WTC11 (cell line): ENCODE measurements at regions not wholly inside any gene's neighbourhood (a gene's known extent, or its start where the extent isn't known, plus 50 kb on each side); places are given as distances from the start of the nearest gene placed in this dataset.

Experiments
- ATAC-seq: fragments of 200-7000 bp; cut with Tn5 transposase; 2 replicates; pipeline ENCODE4 v1.10.0; 2021; ENCODE audit warnings: mild to moderate bottlenecking, moderate library complexity
- CTCF ChIA-PET: fragments of 300-600 bp; sonication (Branson Sonifier 250); formaldehyde crosslinking; loops from one replicate; lab custom pipeline; 2021; ENCODE audit warnings: antibody characterized with exemption; lab: Charles Lee
- POLR2A ChIA-PET: fragments of 350-600 bp; sonication (Branson Sonifier 250); formaldehyde crosslinking; loops from one replicate; lab custom pipeline; 2021; ENCODE audit warnings: antibody characterized with exemption; lab: Charles Lee
- DNase-seq: peaks from one replicate; pipeline ENCODE4 v3.0.0; 2021; ENCODE audit warnings: low spot score
- H3K27ac Mint-ChIP-seq: 2 replicates; pipeline ENCODE4 v1.8.0; 2021; ENCODE audit warnings: mixed read lengths
- H3K27me3 Mint-ChIP-seq: 2 replicates; pipeline ENCODE4 v1.8.0; 2021; ENCODE audit warnings: low read depth, mild to moderate bottlenecking, moderate library complexity, mixed read lengths
- H3K36me3 Mint-ChIP-seq: 2 replicates; pipeline ENCODE4 v1.8.0; 2021; ENCODE audit warnings: mixed read lengths
- H3K4me1 Mint-ChIP-seq: 2 replicates; pipeline ENCODE4 v1.8.0; 2022; ENCODE audit warnings: mixed read lengths
- H3K4me3 Mint-ChIP-seq: 2 replicates; pipeline ENCODE4 v1.8.0; 2021; ENCODE audit warnings: mild to moderate bottlenecking, moderate library complexity, mixed read lengths
- H3K9me3 Mint-ChIP-seq: 2 replicates; pipeline ENCODE4 v1.8.0; 2021; ENCODE audit warnings: mixed read lengths
- FOXP1 ChIP-seq: sonication (generic); formaldehyde crosslinking; IDR thresholded peaks from 2 replicates; pipeline ENCODE4 v1.8.0; 2022; ENCODE audit warnings: missing genetic modification reagents, mild to moderate bottlenecking, moderate library complexity, borderline replicate concordance
- HMGA2 ChIP-seq: fragments of 250-450 bp; sonication (Bioruptor Pico); IDR thresholded peaks from 2 replicates; pipeline ENCODE4 v1.4.0; 2021; ENCODE audit warnings: mild to moderate bottlenecking, moderate library complexity
- JAZF1 ChIP-seq: fragments of 250-450 bp; sonication (Bioruptor Pico); IDR thresholded peaks from 2 replicates; pipeline ENCODE4 v1.9.0; 2021; ENCODE audit warnings: moderate library complexity, mild to moderate bottlenecking, inconsistent platforms
- NFE2L1 ChIP-seq: sonication (generic); formaldehyde crosslinking; IDR thresholded peaks from 2 replicates; pipeline ENCODE4 v1.8.1; 2023; ENCODE audit warnings: missing genetic modification reagents
- NFYB ChIP-seq: sonication (generic); formaldehyde crosslinking; conservative IDR thresholded peaks from 2 replicates; pipeline ENCODE4 v1.8.0; 2022; ENCODE audit warnings: low read depth, missing genetic modification reagents
- SMAD3 ChIP-seq: sonication (generic); formaldehyde crosslinking; IDR thresholded peaks from 2 replicates; pipeline ENCODE4 v1.8.0; 2022; ENCODE audit warnings: missing genetic modification reagents, mild to moderate bottlenecking, borderline replicate concordance
- SP1 ChIP-seq: sonication (generic); formaldehyde crosslinking; conservative IDR thresholded peaks from 2 replicates; pipeline ENCODE4 v1.8.1; 2022; ENCODE audit warnings: missing genetic modification reagents
- TCF7 ChIP-seq: sonication (generic); formaldehyde crosslinking; IDR thresholded peaks from 2 replicates; pipeline ENCODE4 v1.8.0; 2022; ENCODE audit warnings: mild to moderate bottlenecking, low read depth, missing genetic modification reagents, moderate library complexity
- ZNF263 ChIP-seq: sonication (generic); formaldehyde crosslinking; IDR thresholded peaks from 2 replicates; pipeline ENCODE4 v1.8.1; 2022; ENCODE audit warnings: low read depth, mild to moderate bottlenecking, moderate library complexity, missing genetic modification reagents
- TF ChIP-seq, protein P1 (sequence below): fragments of 250-450 bp; sonication (Bioruptor Pico); conservative IDR thresholded peaks from 2 replicates; pipeline ENCODE4 v1.9.0; 2021; ENCODE audit warnings: mild to moderate bottlenecking
- TF ChIP-seq, protein P2 (sequence below): sonication (generic); formaldehyde crosslinking; IDR thresholded peaks from 2 replicates; pipeline ENCODE4 v1.8.0; 2022; ENCODE audit warnings: missing genetic modification reagents
- TF ChIP-seq, protein P3 (sequence below): sonication (generic); formaldehyde crosslinking; IDR thresholded peaks from 2 replicates; pipeline ENCODE4 v1.8.1; 2023; ENCODE audit warnings: mild to moderate bottlenecking, moderate library complexity, missing genetic modification reagents
- TF ChIP-seq, protein P4 (sequence below): sonication (generic); formaldehyde crosslinking; IDR thresholded peaks from 2 replicates; pipeline ENCODE4 v1.8.0; 2023; ENCODE audit warnings: missing genetic modification reagents, mild to moderate bottlenecking, borderline replicate concordance
- TF ChIP-seq, protein P5 (sequence below): sonication (generic); formaldehyde crosslinking; IDR thresholded peaks from 2 replicates; pipeline ENCODE4 v1.8.0; 2022; ENCODE audit warnings: mild to moderate bottlenecking, missing genetic modification reagents
- TF ChIP-seq, protein P6 (sequence below): sonication (generic); formaldehyde crosslinking; IDR thresholded peaks from 2 replicates; pipeline ENCODE4 v1.8.1; 2022; ENCODE audit warnings: mild to moderate bottlenecking, moderate library complexity, missing genetic modification reagents
- TF ChIP-seq, protein P7 (sequence below): fragments of 250-450 bp; sonication (Bioruptor Pico); IDR thresholded peaks from 2 replicates; pipeline ENCODE4 v1.9.0; 2021; ENCODE audit warnings: mild to moderate bottlenecking
- TF ChIP-seq, protein P8 (sequence below): sonication (generic); formaldehyde crosslinking; IDR thresholded peaks from 2 replicates; pipeline ENCODE4 v1.8.0; 2023; ENCODE audit warnings: mild to moderate bottlenecking, missing genetic modification reagents

DNA sequence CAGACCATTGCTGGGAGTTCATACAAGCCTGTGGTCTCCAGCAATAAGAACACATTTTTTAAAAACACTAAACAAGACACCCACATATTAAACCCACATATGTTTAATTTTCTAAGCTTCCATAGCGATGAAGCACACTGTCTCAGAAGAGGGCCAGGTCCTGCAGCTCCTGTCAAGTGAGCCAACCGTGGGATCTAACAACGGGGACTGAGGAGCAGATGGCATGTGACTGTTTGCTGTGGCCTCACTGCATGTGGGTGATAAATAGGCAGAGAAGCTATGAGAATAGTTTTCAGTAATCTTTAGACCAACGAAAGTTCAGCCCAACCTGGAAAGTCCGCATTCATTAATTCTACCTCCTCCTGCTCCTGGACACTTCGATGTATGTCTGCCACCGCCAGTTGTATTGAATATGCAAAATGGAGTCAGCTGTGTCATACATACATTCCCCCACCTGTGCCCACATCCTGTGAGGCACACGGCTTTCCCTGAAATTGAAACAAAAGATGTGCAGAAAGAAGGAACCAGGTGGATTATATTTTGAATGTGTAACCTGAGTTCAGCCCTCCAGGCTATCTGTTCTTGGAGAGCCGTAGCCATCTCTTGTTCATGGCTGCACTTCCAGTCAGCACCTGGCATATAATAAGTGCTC lies 88.2 kb downstream of the MIS18A start:
- H3K4me3 Mint-ChIP-seq: no peak overlapping the region
- DNase-seq: no peak
- ChIA-PET CTCF (interaction anchor here (1.3 kb wide), 1 partner anchor 95 kb away, joined by 3 read pairs; no protein-coding TSS in a partner anchor), POLR2A (no interaction called here)
- TF ChIP-seq SP1 (CRISPR knock-in tag) (no peak), TCF7 (no peak), HMGA2 (no peak), SMAD3 (no peak), NFYB (CRISPR knock-in tag) (no peak), ZNF263 (CRISPR knock-in tag) (no peak), JAZF1 (no peak), FOXP1 (no peak), NFE2L1 (CRISPR knock-in tag) (no peak)
- TF ChIP-seq, protein P1, sequence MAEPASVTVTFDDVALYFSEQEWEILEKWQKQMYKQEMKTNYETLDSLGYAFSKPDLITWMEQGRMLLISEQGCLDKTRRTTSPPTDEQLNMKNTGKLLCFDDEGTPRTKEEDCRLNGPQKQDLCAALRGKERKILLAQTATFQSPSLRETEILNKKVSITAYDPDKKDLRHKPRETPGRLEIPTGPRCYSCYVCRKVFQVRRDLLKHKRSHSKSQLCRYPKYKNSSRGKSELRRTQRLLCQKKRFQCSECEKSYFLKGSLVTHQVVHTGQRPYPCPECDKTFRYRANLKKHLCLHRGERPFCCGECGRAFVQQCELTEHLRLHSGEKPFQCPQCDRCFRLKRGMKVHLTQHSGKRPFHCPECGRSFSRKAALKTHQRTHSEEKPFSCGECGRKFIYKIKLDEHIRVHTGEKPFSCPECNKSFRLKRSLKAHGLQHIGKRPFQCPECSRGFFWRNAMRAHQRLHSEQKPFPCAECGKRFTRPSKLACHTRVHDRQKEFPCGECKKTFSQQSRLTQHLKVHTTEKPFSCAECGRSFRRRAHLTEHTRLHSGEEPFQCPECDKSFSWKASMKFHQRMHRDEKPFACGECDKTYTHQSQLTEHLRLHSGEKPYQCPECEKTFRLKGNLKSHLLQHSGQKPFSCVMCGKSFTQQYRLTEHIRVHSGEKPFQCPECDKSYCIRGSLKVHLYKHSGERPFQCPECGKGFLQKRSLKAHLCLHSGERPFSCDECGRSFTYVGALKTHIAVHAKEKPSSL: no peak
- TF ChIP-seq, protein P2, sequence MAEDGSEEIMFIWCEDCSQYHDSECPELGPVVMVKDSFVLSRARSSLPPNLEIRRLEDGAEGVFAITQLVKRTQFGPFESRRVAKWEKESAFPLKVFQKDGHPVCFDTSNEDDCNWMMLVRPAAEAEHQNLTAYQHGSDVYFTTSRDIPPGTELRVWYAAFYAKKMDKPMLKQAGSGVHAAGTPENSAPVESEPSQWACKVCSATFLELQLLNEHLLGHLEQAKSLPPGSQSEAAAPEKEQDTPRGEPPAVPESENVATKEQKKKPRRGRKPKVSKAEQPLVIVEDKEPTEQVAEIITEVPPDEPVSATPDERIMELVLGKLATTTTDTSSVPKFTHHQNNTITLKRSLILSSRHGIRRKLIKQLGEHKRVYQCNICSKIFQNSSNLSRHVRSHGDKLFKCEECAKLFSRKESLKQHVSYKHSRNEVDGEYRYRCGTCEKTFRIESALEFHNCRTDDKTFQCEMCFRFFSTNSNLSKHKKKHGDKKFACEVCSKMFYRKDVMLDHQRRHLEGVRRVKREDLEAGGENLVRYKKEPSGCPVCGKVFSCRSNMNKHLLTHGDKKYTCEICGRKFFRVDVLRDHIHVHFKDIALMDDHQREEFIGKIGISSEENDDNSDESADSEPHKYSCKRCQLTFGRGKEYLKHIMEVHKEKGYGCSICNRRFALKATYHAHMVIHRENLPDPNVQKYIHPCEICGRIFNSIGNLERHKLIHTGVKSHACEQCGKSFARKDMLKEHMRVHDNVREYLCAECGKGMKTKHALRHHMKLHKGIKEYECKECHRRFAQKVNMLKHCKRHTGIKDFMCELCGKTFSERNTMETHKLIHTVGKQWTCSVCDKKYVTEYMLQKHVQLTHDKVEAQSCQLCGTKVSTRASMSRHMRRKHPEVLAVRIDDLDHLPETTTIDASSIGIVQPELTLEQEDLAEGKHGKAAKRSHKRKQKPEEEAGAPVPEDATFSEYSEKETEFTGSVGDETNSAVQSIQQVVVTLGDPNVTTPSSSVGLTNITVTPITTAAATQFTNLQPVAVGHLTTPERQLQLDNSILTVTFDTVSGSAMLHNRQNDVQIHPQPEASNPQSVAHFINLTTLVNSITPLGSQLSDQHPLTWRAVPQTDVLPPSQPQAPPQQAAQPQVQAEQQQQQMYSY (CRISPR knock-in tag): no peak
- TF ChIP-seq, protein P3, sequence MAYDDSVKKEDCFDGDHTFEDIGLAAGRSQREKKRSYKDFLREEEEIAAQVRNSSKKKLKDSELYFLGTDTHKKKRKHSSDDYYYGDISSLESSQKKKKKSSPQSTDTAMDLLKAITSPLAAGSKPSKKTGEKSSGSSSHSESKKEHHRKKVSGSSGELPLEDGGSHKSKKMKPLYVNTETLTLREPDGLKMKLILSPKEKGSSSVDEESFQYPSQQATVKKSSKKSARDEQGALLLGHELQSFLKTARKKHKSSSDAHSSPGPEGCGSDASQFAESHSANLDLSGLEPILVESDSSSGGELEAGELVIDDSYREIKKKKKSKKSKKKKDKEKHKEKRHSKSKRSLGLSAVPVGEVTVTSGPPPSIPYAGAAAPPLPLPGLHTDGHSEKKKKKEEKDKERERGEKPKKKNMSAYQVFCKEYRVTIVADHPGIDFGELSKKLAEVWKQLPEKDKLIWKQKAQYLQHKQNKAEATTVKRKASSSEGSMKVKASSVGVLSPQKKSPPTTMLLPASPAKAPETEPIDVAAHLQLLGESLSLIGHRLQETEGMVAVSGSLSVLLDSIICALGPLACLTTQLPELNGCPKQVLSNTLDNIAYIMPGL (CRISPR knock-in tag): no peak
- TF ChIP-seq, protein P4, sequence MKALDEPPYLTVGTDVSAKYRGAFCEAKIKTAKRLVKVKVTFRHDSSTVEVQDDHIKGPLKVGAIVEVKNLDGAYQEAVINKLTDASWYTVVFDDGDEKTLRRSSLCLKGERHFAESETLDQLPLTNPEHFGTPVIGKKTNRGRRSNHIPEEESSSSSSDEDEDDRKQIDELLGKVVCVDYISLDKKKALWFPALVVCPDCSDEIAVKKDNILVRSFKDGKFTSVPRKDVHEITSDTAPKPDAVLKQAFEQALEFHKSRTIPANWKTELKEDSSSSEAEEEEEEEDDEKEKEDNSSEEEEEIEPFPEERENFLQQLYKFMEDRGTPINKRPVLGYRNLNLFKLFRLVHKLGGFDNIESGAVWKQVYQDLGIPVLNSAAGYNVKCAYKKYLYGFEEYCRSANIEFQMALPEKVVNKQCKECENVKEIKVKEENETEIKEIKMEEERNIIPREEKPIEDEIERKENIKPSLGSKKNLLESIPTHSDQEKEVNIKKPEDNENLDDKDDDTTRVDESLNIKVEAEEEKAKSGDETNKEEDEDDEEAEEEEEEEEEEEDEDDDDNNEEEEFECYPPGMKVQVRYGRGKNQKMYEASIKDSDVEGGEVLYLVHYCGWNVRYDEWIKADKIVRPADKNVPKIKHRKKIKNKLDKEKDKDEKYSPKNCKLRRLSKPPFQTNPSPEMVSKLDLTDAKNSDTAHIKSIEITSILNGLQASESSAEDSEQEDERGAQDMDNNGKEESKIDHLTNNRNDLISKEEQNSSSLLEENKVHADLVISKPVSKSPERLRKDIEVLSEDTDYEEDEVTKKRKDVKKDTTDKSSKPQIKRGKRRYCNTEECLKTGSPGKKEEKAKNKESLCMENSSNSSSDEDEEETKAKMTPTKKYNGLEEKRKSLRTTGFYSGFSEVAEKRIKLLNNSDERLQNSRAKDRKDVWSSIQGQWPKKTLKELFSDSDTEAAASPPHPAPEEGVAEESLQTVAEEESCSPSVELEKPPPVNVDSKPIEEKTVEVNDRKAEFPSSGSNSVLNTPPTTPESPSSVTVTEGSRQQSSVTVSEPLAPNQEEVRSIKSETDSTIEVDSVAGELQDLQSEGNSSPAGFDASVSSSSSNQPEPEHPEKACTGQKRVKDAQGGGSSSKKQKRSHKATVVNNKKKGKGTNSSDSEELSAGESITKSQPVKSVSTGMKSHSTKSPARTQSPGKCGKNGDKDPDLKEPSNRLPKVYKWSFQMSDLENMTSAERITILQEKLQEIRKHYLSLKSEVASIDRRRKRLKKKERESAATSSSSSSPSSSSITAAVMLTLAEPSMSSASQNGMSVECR (CRISPR knock-in tag): no peak
- TF ChIP-seq, protein P5, sequence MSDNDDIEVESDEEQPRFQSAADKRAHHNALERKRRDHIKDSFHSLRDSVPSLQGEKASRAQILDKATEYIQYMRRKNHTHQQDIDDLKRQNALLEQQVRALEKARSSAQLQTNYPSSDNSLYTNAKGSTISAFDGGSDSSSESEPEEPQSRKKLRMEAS (CRISPR knock-in tag): no peak
- TF ChIP-seq, protein P6, sequence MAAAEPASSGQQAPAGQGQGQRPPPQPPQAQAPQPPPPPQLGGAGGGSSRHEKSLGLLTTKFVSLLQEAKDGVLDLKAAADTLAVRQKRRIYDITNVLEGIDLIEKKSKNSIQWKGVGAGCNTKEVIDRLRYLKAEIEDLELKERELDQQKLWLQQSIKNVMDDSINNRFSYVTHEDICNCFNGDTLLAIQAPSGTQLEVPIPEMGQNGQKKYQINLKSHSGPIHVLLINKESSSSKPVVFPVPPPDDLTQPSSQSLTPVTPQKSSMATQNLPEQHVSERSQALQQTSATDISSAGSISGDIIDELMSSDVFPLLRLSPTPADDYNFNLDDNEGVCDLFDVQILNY (CRISPR knock-in tag): no peak
- TF ChIP-seq, protein P7, sequence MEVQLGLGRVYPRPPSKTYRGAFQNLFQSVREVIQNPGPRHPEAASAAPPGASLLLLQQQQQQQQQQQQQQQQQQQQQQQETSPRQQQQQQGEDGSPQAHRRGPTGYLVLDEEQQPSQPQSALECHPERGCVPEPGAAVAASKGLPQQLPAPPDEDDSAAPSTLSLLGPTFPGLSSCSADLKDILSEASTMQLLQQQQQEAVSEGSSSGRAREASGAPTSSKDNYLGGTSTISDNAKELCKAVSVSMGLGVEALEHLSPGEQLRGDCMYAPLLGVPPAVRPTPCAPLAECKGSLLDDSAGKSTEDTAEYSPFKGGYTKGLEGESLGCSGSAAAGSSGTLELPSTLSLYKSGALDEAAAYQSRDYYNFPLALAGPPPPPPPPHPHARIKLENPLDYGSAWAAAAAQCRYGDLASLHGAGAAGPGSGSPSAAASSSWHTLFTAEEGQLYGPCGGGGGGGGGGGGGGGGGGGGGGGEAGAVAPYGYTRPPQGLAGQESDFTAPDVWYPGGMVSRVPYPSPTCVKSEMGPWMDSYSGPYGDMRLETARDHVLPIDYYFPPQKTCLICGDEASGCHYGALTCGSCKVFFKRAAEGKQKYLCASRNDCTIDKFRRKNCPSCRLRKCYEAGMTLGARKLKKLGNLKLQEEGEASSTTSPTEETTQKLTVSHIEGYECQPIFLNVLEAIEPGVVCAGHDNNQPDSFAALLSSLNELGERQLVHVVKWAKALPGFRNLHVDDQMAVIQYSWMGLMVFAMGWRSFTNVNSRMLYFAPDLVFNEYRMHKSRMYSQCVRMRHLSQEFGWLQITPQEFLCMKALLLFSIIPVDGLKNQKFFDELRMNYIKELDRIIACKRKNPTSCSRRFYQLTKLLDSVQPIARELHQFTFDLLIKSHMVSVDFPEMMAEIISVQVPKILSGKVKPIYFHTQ (CRISPR knock-in tag): no peak
- TF ChIP-seq, protein P8, sequence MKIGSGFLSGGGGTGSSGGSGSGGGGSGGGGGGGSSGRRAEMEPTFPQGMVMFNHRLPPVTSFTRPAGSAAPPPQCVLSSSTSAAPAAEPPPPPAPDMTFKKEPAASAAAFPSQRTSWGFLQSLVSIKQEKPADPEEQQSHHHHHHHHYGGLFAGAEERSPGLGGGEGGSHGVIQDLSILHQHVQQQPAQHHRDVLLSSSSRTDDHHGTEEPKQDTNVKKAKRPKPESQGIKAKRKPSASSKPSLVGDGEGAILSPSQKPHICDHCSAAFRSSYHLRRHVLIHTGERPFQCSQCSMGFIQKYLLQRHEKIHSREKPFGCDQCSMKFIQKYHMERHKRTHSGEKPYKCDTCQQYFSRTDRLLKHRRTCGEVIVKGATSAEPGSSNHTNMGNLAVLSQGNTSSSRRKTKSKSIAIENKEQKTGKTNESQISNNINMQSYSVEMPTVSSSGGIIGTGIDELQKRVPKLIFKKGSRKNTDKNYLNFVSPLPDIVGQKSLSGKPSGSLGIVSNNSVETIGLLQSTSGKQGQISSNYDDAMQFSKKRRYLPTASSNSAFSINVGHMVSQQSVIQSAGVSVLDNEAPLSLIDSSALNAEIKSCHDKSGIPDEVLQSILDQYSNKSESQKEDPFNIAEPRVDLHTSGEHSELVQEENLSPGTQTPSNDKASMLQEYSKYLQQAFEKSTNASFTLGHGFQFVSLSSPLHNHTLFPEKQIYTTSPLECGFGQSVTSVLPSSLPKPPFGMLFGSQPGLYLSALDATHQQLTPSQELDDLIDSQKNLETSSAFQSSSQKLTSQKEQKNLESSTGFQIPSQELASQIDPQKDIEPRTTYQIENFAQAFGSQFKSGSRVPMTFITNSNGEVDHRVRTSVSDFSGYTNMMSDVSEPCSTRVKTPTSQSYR (CRISPR knock-in tag): no peak
- peaks cover 3% of the 10 kb centered on the region; the same call in 1 of the 2 replicates for H3K4me1 Mint-ChIP-seq
- H3K27me3 Mint-ChIP-seq: no peaks in the 10 kb centered on the region; the same call in 1 of the 2 replicates
- H3K36me3 Mint-ChIP-seq: no peaks in the 10 kb centered on the region
- H3K9me3 Mint-ChIP-seq: no peaks in the 10 kb centered on the region
- ATAC-seq: no peak
- H3K27ac Mint-ChIP-seq: no peak overlapping the region
